Forelimb muscle (tissue), 1 donor: ENCODE measurements at regions not wholly inside any gene's neighbourhood (a gene's known extent, or its start where the extent isn't known, plus 50 kb on each side); places are given as distances from the start of the nearest gene placed in this dataset.
A peak's percentile ranks its signal among the peaks of the same experiment; 100 is the strongest.
"Not testable (repeated sequence)": the region's sequence is repeated elsewhere in the genome, so short reads cannot be mapped to it uniquely, and the experiment has no call there.

Source experiments
- DNase-seq: peaks from one replicate; pipeline ENCODE4 v3.0.0-alpha.2; 2013; ENCODE audit warnings: low read depth

DNA sequence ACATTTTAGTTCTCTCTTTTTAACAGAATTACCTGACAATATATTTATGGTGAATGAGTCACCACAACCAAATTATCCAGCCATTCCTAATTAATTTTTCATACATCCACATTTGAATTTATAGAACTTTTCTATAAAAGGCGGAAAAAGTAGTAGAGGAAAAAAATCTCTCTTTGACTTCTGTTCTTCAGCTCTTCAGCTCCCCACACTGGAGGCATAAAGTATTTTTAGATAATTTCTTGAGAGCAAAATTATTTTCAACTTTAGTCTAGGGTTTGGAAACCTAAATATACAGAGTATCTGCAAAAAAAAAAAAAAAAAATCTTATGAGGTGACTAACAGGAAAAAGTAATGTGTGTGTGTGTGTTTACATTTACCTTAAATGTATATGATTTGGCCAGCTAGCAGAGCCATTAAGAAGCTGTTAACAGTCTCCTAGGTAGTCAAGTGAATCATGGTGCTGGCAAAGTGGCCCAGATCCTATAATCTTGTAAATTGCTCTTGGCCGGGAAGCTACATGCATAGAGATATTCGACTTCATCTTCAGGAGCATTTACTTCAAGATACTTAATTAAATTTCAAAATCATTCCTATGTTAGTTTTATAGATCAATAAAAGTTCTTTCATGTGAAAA is 383.1 kb upstream of the STEAP1 start:
- no peak for DNase-seq

GRCh38 chr7:89772276-89772675 is 382.0 kb upstream of the STEAP1 start:
- DNase-seq = no peak

- DNase-seq = no peak
Measured at GRCh38 chr7:89773611-89774010, 380.7 kb upstream of the STEAP1 start.

DNA sequence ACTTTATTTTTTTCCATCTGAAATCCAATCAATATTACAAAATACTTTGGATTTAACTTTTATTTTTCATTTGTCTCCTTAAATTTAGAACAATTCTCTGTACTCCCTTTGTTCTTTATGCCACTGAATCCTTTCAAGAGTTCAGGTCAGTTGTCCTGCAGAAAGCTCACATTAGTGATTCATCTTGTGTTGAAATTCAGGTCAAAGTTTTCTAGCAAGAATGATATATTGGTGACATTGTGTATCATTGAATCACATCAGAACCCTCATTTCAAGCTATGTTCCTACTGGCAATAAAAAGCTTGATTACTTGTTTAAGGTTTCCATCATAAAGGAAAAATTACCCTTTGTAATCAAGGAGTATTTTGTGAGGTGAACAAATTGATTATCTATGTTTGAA is 378.8 kb upstream of the STEAP1 start:
- no peak for DNase-seq

- no peak for DNase-seq
Measured at GRCh38 chr7:89776980-89777379, 377.3 kb upstream of the STEAP1 start.

- DNase-seq = no peak
Measured at GRCh38 chr7:89777499-89777898, 376.8 kb upstream of the STEAP1 start.

- no peak for DNase-seq
Measured at GRCh38 chr7:89780291-89780690, 374.0 kb upstream of the STEAP1 start.

- no peak for DNase-seq
Measured at GRCh38 chr7:89796481-89796880, 357.8 kb upstream of the STEAP1 start.

- no peak for DNase-seq
Measured at GRCh38 chr7:89797965-89798598, 356.2 kb upstream of the STEAP1 start.

DNA sequence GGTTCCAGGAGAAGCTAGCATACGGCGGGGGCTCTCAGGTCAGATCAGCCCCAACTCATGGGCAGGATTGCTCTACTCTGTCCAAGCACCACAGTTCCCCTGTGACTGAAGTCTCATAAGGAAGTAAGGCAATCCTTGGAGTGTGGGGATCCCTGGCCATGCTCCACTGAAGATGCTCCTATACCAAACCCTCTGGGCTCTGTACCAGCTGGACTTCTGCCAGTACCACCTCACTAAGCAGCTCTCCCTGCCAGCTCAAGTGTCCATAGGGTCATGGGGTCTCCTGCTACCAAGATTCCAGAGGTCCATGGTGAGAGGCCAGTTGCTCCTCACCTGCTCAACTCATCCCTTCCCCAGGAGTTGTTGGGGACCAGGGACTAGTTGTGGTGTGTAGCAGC is 355.7 kb upstream of the STEAP1 start:
- DNase-seq = no peak

DNA sequence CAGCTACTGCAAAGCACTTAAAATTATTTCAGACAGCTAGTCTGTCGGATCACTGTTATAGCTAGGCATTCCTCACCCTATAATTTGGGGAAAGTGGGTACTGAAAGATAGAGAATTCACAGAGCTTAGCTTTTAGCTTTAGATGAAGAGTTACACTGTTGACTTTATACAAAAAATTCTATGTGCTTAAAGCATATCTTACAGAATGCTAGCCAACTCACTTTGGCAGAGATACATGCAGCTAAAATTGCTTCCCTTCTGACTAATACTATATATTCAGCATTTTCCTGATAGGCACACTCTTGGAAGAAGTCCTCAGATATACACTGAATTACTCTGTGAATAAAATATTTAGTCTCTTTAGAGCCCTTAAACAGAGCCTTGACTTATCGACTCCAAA is 353.5 kb upstream of the STEAP1 start:
- DNase-seq = no peak

DNA sequence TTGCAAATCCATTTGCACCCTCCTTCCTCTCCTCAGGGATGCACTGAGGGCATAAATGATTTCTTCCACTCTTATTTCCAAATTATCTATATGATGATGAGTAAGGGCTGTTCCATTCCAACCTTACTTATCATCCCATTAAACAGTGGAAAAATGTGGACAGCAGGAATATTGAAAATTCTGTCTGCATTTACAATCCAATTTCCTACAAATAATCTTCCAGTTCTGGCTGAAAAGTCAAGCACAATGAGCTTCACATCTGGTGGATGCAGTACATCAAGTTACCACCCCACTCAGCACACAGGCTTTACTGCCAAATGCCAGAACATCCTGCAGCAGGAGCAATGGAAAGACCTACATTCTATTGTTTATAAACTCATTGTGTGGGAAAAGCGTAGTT is 345.0 kb upstream of the STEAP1 start:
- no peak for DNase-seq

DNA sequence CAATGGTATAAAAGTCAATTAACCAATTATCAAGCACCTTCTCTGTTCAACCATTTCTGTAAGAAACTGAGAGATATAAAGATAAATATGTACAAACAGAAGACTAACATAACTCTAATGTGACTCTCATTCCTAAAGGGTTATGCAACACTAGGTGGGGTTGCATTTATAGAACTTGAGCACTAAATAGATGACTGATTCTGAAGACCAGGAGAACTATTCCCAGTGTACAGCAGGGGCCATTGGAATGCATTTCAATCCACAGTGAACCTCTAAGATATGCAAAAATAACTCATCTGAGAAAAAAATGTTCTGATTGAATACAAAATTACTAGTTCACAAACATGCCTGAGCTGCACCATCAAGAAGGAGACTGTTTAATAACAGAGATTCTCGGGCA is 341.2 kb upstream of the STEAP1 start:
- DNase-seq = no peak

- no peak for DNase-seq
Measured at GRCh38 chr7:89826121-89826520, 328.1 kb upstream of the STEAP1 start.

- DNase-seq = no peak
Measured at GRCh38 chr7:89826557-89826956, 327.7 kb upstream of the STEAP1 start.

DNA sequence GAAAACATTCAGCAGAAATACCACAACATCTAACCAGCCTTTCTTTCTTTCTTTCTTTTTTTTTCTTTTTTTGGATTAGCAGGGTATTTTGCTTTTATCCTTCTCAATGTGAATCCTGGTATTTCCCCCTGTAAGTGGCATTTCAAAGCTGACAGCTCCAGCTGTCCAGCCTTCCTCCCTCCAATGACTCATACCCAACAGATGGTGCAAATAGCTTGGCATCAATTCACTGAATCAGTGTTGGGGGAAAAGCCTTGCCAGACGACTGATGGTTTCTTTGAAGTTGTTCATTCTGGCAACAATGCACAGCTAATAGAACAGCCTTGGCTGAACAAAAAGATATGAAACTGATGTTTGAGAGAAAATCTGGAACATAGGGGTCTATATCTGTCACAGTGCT is 316.8 kb upstream of the STEAP1 start:
- DNase-seq = peak; percentile 13

DNA sequence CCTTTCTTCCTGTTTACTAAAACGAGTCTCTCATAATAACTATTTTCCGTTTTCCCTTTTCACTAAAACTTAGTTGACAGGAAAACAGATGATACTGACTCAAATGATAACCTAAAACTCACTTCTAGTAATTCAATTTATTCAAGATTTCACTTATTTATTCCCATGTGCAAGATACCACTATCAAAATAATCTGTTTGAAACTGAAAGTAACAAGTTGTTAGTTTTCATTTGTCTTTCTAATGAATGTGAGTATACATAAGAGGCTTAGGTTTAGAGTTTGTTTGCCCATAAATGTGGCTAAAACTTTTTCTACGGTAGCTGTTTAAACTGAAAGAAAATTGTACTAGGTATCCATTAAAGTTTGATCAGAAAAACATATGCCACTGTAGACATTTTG is 314.9 kb upstream of the STEAP1 start:
- no peak for DNase-seq

- no peak for DNase-seq
Measured at GRCh38 chr7:89845952-89846351, 308.3 kb upstream of the STEAP1 start.

GRCh38 chr7:89849052-89849451 is 305.2 kb upstream of the STEAP1 start:
- no peak for DNase-seq

GRCh38 chr7:89857053-89857452 is 297.2 kb upstream of the STEAP1 start:
- not testable (repeated sequence) for DNase-seq

DNA sequence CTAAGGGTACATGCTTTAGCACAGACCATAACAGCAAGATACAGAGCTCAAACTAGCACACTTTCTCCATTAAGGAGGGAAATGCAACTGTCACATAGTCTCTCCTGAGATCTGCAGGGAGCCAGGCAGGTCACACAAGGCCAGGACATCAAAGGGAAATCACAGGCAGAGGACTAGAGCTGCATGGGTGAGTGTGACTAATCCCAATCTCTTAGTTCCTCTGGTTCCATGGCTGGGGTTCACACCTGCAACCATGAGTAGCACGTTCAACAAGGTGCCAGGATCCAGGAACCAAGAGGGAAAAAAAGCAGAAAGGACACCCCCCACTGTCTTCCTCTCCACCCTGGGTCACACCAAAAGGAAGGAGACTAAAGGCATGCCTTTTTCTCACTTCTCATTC is 296.5 kb upstream of the STEAP1 start:
- no peak for DNase-seq

GRCh38 chr7:89887489-89887888 is 266.8 kb upstream of the STEAP1 start:
- no peak for DNase-seq

DNA sequence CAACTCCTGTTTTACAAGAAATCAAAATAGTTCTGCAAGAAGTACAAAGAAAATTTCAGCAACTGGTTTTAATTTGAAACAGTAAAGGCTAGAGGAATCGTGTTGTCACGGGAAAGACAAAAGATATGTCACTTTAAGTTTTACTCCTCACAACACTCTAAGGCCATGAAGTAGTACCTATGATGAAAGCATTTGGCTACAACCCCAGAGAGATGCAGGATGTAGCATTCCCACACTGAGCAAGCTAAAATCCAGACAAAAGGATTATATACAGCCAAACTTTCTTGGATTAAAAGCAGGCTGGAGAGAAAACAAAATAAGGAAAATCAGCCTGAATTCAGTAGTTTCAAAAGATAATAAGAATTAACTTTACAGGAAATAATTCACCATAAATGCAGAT is 245.5 kb upstream of the STEAP1 start:
- DNase-seq = peak; percentile 38

- DNase-seq = peak; percentile 22
Measured at GRCh38 chr7:89914711-89915110, 239.6 kb upstream of the STEAP1 start.
